NB4 (cell line): ENCODE measurements at regions not wholly inside any gene's neighbourhood (a gene's known extent, or its start where the extent isn't known, plus 50 kb on each side); places are given as distances from the start of the nearest gene placed in this dataset.

Experiments used
- POLR2A ChIP-seq: IDR thresholded peaks from 2 replicates; pipeline ENCODE4 v1.6.1; 2011; ENCODE audit warnings: mild to moderate bottlenecking; ENCODE audit not compliant: insufficient read length; ENCODE audit errors: extremely low read depth
- TF ChIP-seq, protein P1 (sequence below): IDR thresholded peaks from 2 replicates; pipeline ENCODE4 v1.6.1; 2011; ENCODE audit warnings: low read depth, low read length

DNA sequence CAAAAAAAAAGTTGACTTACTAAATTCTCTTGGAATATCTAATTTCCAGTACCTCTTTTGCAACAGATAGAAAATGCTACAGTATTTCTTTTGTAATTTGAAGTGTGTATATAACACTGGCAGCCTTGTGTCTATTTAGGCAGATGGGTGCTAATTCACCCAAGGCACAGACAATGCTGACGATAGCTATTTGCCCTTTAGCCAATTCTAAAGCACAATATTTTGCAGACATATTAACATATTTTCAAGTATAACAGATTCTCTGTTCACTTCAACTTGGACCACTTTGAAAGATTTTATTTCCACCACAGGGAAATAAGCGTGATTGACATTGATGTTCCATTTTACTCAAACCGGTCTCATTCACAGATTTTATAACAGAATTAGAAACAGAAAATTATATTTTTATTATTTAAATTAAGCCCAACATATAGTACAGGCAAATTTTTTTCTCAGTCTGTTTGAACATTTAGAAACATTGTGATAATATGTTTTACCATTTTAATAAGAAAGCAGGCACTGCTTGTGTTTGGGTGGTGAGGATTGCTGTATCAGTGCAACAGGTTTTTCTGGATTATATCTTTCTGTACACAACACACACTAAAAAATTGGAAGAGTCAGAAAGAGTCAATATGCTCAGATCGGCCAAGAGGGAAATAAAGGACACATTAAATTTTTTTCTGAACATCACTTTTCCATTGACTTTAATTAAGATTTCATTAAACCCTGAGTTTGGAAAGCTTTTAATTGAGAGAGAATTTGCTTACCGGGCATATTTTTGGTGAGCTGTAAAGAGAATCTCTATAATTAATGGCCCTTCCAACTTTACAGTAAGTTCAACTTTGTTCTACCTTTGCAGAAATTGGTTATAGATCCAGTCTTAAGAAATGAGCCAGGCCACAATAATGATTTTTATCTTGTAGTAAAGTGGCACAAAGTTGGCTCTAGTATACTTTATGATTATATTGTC, 327.3 kb upstream of the NR2F2 start:
- TF ChIP-seq, protein P1, sequence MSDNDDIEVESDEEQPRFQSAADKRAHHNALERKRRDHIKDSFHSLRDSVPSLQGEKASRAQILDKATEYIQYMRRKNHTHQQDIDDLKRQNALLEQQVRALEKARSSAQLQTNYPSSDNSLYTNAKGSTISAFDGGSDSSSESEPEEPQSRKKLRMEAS, result no peak
- no peak for TF ChIP-seq POLR2A
